PC-9 (cell line): ENCODE measurements at regions not wholly inside any gene's neighbourhood (a gene's known extent, or its start where the extent isn't known, plus 50 kb on each side); places are given as distances from the start of the nearest gene placed in this dataset.
A peak's percentile ranks its signal among the peaks of the same experiment; 100 is the strongest.

Source experiments
- BruUV-seq: library from RNA; stranded (reverse); fragments of 400-500 nt; replicated peaks from 2 replicates; lab custom pipeline; 2021; lab: Mats Ljungman, UMichigan
- CTCF ChIA-PET: fragments of 300-600 bp; sonication (Branson Sonifier 250); formaldehyde crosslinking; loops from one replicate; lab custom pipeline; 2022; ENCODE audit warnings: antibody characterized with exemption; lab: Charles Lee
- POLR2A ChIA-PET: fragments of 300-600 bp; sonication (Branson Sonifier 250); formaldehyde crosslinking; loops from one replicate; lab custom pipeline; 2022; ENCODE audit warnings: antibody characterized with exemption; ENCODE audit not compliant: unreplicated experiment; lab: Charles Lee
- DNase-seq, 2 experiments: peaks; one replicate each; pipeline versions ENCODE4 v3.0.0 to v3.0.0-alpha.2; 2015 to 2022; ENCODE audit warnings: mixed read lengths in 1 of 2
- H2AFZ ChIP-seq: fragments of 200-600 bp; sonication (generic); 2 replicates; pipeline ENCODE4 v1.8.1; 2017; ENCODE audit warnings: antibody characterized with exemption
- H3F3A ChIP-seq: fragments of 200-600 bp; sonication (generic); 2 replicates; pipeline ENCODE4 v1.8.1; 2017; ENCODE audit warnings: antibody characterized with exemption, mild to moderate bottlenecking, low read depth; ENCODE audit not compliant: insufficient read depth
- H3K27ac ChIP-seq: fragments of 200-600 bp; sonication (generic); 2 replicates; pipeline ENCODE4 v1.6.1; 2016; ENCODE audit warnings: mixed run types
- H3K27me3 ChIP-seq: fragments of 200-600 bp; sonication (generic); 2 replicates; pipeline ENCODE4 v1.6.1; 2016; ENCODE audit warnings: low read depth, mixed run types; ENCODE audit not compliant: insufficient read depth
- H3K36me3 ChIP-seq: fragments of 200-600 bp; sonication (generic); 2 replicates; pipeline ENCODE4 v1.6.1; 2016; ENCODE audit warnings: low read depth, mixed run types
- H3K4me1 ChIP-seq: fragments of 200-600 bp; sonication (generic); replicated peaks from 2 replicates; pipeline ENCODE4 v1.6.1; 2016; ENCODE audit warnings: mixed run types; ENCODE audit not compliant: insufficient read depth
- H3K4me2 ChIP-seq: fragments of 200-600 bp; sonication (generic); 2 replicates; pipeline ENCODE4 v1.6.1; 2017; ENCODE audit warnings: mixed run types
- H3K4me3 ChIP-seq: fragments of 200-600 bp; sonication (generic); 2 replicates; pipeline ENCODE4 v1.6.1; 2016; ENCODE audit warnings: mixed run types
- H3K79me2 ChIP-seq: fragments of 200-600 bp; sonication (generic); 2 replicates; pipeline ENCODE4 v1.6.1; 2017; ENCODE audit warnings: low read depth, mixed run types
- H3K9me2 ChIP-seq: fragments of 200-600 bp; sonication (generic); 2 replicates; pipeline ENCODE4 v1.8.1; 2017; ENCODE audit warnings: mild to moderate bottlenecking; ENCODE audit not compliant: insufficient read depth
- H3K9me3 ChIP-seq: fragments of 200-600 bp; sonication (generic); 2 replicates; pipeline ENCODE4 v1.8.1; 2016; ENCODE audit warnings: low read depth; ENCODE audit not compliant: insufficient read depth
- H4K20me1 ChIP-seq: fragments of 200-600 bp; sonication (generic); 2 replicates; pipeline ENCODE4 v1.8.1; 2017; ENCODE audit not compliant: insufficient read depth
- CTCF ChIP-seq: fragments of 200-600 bp; sonication (generic); conservative IDR thresholded peaks from 2 replicates; pipeline ENCODE4 v1.6.1; 2017; ENCODE audit warnings: mixed run types, antibody characterized with exemption, mild to moderate bottlenecking, moderate library complexity
- EZH2 ChIP-seq: fragments of 200-600 bp; sonication (generic); IDR thresholded peaks from 2 replicates; pipeline ENCODE4 v1.8.0; 2017; ENCODE audit warnings: antibody characterized with exemption, low read depth
- intact Hi-C: fragments of 100-400 bp; cut with micrococcal nuclease; formaldehyde crosslinking; loops from one replicate; pipeline ENCODE4 v1.10.0; 2022; ENCODE audit not compliant: unreplicated experiment

GRCh38 chr17:65362826-65363225 lies 198.6 kb downstream of the AXIN2 start:
- H3K27ac ChIP-seq = peak overlapping the region; percentile 67
- ChIA-PET CTCF (no interaction called here), POLR2A (no interaction called here)
- peaks cover 23% of the 10 kb centered on the region for H3F3A ChIP-seq
- no peaks in the 10 kb centered on the region for H3K79me2 ChIP-seq
- BruUV-seq = no TSS peak
- no peaks in the 10 kb centered on the region for H3K9me2 ChIP-seq
- H3K4me1 ChIP-seq = peaks cover 35% of the 10 kb centered on the region
- no peak overlapping the region for H2AFZ ChIP-seq
- DNase-seq = peak; percentile 64 to 98
- no peaks in the 10 kb centered on the region for H3K27me3 ChIP-seq
- no peak overlapping the region for H3K4me3 ChIP-seq
- H4K20me1 ChIP-seq = no peaks in the 10 kb centered on the region
- H3K36me3 ChIP-seq = no peaks in the 10 kb centered on the region
- TF ChIP-seq CTCF (no peak), EZH2 (no peak)
- H3K4me2 ChIP-seq = peak overlapping the region; percentile 41; the same call in 1 of the 2 replicates
- H3K9me3 ChIP-seq = no peaks in the 10 kb centered on the region
- intact Hi-C loops = loop anchor here (5.0 kb wide), 1 partner anchor 131 kb away; no protein-coding TSS in a partner anchor

- no peaks in the 10 kb centered on the region for H3K9me2 ChIP-seq
- no peak overlapping the region for H3K4me3 ChIP-seq
- H3K4me2 ChIP-seq = no peak overlapping the region
- DNase-seq = no peak
- H4K20me1 ChIP-seq = no peaks in the 10 kb centered on the region
- no peaks in the 10 kb centered on the region for H3K27me3 ChIP-seq
- H3K79me2 ChIP-seq = no peaks in the 10 kb centered on the region
- no peak overlapping the region for H3K27ac ChIP-seq
- POLR2A ChIA-PET = no interaction called here
- TF ChIP-seq EZH2 (no peak), CTCF (no peak)
- intact Hi-C loops = loop anchor here (5.0 kb wide), 1 partner anchor 129 kb away; no protein-coding TSS in a partner anchor
- BruUV-seq = no TSS peak
- H2AFZ ChIP-seq = no peak overlapping the region
- no peaks in the 10 kb centered on the region for H3K36me3 ChIP-seq
- peaks cover 47% of the 10 kb centered on the region for H3K4me1 ChIP-seq
- CTCF ChIA-PET = no interaction called here
- H3K9me3 ChIP-seq = no peaks in the 10 kb centered on the region
- H3F3A ChIP-seq = peaks cover 23% of the 10 kb centered on the region
Observed at GRCh38 chr17:65360961-65361552, 200.4 kb downstream of the AXIN2 start.

GRCh38 chr17:65359016-65359415 lies 202.4 kb downstream of the AXIN2 start:
- Histone ChIP-seq H3K4me2 (peak overlapping the region; percentile 56), H3K79me2 (no peaks in the 10 kb centered on the region), H3K9me3 (no peaks in the 10 kb centered on the region), H3K27ac (peak overlapping the region; percentile 48), H3K27me3 (no peaks in the 10 kb centered on the region), H4K20me1 (no peaks in the 10 kb centered on the region), H3K36me3 (no peaks in the 10 kb centered on the region), H3K4me1 (peaks cover 47% of the 10 kb centered on the region), H3K9me2 (no peaks in the 10 kb centered on the region), H2AFZ (no peak overlapping the region), H3K4me3 (no peak overlapping the region), H3F3A (peaks cover 23% of the 10 kb centered on the region)
- ChIA-PET POLR2A (no interaction called here), CTCF (no interaction called here)
- intact Hi-C loops = no loop called here
- DNase-seq = peak; percentile 46 to 81
- no peak for TF ChIP-seq EZH2
- no peak for TF ChIP-seq CTCF
- no TSS peak for BruUV-seq
